ENCODE measurements at regions not wholly inside any gene's neighbourhood (a gene's known extent, or its start where the extent isn't known, plus 50 kb on each side); places are given as distances from the start of the nearest gene placed in this dataset.

- DNase-seq (ENCODE audit: low read depth) = no peak
- H3K4me3 ChIP-seq (ENCODE audit: low read depth, low read length) = no peak overlapping the region
- no peak for TF ChIP-seq CTCF (IDR thresholded peaks at IDR 0.05; ENCODE audit: insufficient read depth, low read length)
These were observed 129.4 kb upstream of the RAI2 start for GRCh38 chrX:17990532-17990931.

GRCh38 chrX:17987783-17988182 is 126.7 kb upstream of the RAI2 start:
- DNase-seq (ENCODE audit: low read depth) = no peak
- no peak for TF ChIP-seq CTCF (IDR thresholded peaks at IDR 0.05; ENCODE audit: insufficient read depth, low read length)
- no peak overlapping the region for H3K4me3 ChIP-seq (ENCODE audit: low read depth, low read length)

- DNase-seq (ENCODE audit: low read depth) = no peak
- H3K4me3 ChIP-seq (ENCODE audit: low read depth, low read length) = no peak overlapping the region
- TF ChIP-seq CTCF (IDR thresholded peaks at IDR 0.05; ENCODE audit: insufficient read depth, low read length) = no peak
These were observed 125.9 kb upstream of the RAI2 start for GRCh38 chrX:17986977-17987376.

GRCh38 chrX:17986440-17986839 is 125.3 kb upstream of the RAI2 start:
- no peak overlapping the region for H3K4me3 ChIP-seq (ENCODE audit: low read depth, low read length)
- no peak for DNase-seq (ENCODE audit: low read depth)
- TF ChIP-seq CTCF (IDR thresholded peaks at IDR 0.05; ENCODE audit: insufficient read depth, low read length) = no peak

GRCh38 chrX:17984415-17984814 is 123.3 kb upstream of the RAI2 start:
- no peak overlapping the region for H3K4me3 ChIP-seq (ENCODE audit: low read depth, low read length)
- no peak for TF ChIP-seq CTCF (IDR thresholded peaks at IDR 0.05; ENCODE audit: insufficient read depth, low read length)
- no peak for DNase-seq (ENCODE audit: low read depth)

- H3K4me3 ChIP-seq (ENCODE audit: low read depth, low read length) = no peak overlapping the region
- no peak for TF ChIP-seq CTCF (IDR thresholded peaks at IDR 0.05; ENCODE audit: insufficient read depth, low read length)
- DNase-seq (ENCODE audit: low read depth) = no peak
These were observed 122.3 kb upstream of the RAI2 start for GRCh38 chrX:17983389-17983788.

GRCh38 chrX:17977696-17978095 is 116.6 kb upstream of the RAI2 start:
- no peak for DNase-seq (ENCODE audit: low read depth)
- TF ChIP-seq CTCF (IDR thresholded peaks at IDR 0.05; ENCODE audit: insufficient read depth, low read length) = no peak
- no peak overlapping the region for H3K4me3 ChIP-seq (ENCODE audit: low read depth, low read length)
